ENCODE measurements at regions not wholly inside any gene's neighbourhood (a gene's known extent, or its start where the extent isn't known, plus 50 kb on each side); places are given as distances from the start of the nearest gene placed in this dataset.

DNA sequence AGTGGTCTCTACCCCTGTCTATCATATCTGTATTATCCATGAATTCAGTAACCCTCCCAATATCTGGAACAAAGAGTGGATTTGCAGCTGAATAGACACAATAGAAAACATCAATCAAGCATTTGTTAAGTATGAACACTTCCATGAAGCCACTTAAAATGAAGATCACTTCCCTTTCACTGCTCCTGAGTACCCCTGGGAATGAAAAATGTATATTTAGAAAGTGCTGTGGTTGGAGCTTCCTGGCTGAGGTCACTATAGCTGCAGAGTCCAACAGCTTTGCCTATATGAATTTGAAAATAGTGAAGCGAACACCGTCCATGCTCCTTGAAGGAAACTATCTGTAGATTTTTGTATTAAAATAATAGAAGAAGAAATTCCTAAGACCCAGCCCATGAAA lies 227.0 kb downstream of the DTHD1 start:
- DNase-seq (ENCODE audit: insufficient read length, low spot score): no peak
- TF ChIP-seq, protein P1, sequence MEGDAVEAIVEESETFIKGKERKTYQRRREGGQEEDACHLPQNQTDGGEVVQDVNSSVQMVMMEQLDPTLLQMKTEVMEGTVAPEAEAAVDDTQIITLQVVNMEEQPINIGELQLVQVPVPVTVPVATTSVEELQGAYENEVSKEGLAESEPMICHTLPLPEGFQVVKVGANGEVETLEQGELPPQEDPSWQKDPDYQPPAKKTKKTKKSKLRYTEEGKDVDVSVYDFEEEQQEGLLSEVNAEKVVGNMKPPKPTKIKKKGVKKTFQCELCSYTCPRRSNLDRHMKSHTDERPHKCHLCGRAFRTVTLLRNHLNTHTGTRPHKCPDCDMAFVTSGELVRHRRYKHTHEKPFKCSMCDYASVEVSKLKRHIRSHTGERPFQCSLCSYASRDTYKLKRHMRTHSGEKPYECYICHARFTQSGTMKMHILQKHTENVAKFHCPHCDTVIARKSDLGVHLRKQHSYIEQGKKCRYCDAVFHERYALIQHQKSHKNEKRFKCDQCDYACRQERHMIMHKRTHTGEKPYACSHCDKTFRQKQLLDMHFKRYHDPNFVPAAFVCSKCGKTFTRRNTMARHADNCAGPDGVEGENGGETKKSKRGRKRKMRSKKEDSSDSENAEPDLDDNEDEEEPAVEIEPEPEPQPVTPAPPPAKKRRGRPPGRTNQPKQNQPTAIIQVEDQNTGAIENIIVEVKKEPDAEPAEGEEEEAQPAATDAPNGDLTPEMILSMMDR (IDR thresholded peaks at IDR 0.05; ENCODE audit: insufficient read depth, missing control alignments): no peak

DNA sequence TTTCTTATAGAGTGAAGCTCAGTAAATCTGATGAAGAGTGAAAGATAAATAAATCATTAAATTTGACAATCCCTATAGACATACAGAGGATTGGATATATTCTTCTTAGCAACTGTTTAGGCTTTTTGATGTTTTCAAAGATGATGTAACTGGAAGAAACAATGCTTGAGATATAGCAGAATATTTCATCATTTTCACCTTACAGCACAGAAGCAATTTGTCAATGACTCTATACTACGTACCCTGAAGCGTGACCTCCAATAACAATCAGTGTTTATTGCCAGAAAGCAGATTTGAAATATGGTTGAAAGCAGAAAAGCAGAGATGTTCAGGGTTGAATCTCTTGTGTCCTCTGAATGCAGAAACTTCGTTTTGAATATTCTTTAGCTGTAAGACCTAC lies 228.4 kb downstream of the DTHD1 start:
- TF ChIP-seq, protein P1 (IDR thresholded peaks at IDR 0.05; ENCODE audit: insufficient read depth, missing control alignments): no peak
- DNase-seq (ENCODE audit: insufficient read length, low spot score) (no peak), FAIRE-seq (no peak)

More for the DNA sequence above, 227.0 kb downstream of the DTHD1 start:
- FAIRE-seq: no peak

DNA sequence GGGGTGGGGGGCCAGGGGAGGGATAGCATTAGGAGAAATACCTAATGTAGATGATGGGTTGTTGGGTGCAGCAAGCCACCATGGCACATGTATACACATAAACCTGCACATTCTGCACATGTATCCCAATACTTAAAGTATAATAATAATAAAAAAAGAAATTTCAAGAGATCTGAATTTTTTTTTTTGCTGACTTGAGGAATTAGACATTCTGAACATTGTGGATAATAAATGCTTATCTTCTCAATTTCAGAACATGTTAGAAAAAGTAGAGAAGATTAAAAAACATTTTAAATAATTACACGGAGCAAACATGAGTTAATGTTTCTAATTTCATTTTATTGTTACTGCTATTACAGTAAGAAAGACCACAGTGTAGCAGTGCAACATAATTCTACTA lies 230.4 kb downstream of the DTHD1 start:
- no peak for DNase-seq (ENCODE audit: insufficient read length, low spot score)
- FAIRE-seq: no peak
- TF ChIP-seq, protein P1 (IDR thresholded peaks at IDR 0.05; ENCODE audit: insufficient read depth, missing control alignments): no peak

DNA sequence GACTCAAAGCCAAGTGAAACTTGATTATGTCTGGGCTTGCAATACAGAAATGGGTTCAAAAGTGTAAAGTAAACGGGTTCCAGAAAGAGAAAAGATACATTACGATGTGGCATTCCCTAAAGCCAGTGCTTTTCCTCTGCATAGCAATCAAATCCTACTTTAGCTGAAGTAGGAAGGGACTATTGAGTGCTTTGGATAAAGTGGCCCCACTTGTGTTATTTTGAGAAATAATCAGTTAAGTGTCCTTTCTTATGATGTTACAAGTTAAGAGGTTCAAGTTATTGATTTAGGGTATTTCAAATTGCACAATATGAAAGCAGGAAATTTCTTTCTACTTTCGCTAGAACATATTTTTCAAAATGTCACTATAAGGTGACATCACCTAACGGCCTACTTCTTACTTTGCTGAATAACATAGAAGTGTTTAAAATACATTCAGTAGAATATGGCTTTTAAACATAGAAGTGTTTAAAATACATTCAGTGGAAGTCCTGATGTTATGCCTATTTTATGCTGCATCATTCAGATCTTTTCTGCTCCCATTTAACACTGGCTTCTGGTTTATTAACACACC lies 235.2 kb downstream of the DTHD1 start:
- no peak for FAIRE-seq

DNA sequence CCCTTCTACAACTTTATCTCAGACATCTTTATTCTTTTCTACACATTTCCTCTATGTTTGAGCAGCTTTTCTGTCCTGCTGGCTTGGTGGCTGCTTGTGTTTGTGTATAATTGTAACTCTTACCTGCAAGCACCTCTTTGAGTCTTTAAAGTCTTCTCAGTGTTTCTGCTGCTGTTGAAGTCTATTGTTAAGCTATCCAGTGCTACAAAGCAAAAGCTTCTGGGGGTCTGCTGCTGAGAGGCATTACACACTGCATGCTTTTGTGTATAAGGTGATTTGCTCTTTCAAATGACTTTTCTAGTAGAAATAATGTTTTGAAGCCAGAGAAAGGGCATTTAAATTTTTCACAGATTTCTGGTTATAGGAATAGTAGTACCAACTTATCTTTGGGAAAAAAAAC lies 241.8 kb downstream of the DTHD1 start:
- TF ChIP-seq, protein P1 (IDR thresholded peaks at IDR 0.05; ENCODE audit: insufficient read depth, missing control alignments): no peak
- no peak for DNase-seq (ENCODE audit: insufficient read length, low spot score)
- no peak for FAIRE-seq

More for the DNA sequence above, 235.2 kb downstream of the DTHD1 start:
- TF ChIP-seq, protein P1 (IDR thresholded peaks at IDR 0.05; ENCODE audit: insufficient read depth, missing control alignments): no peak
- DNase-seq (ENCODE audit: insufficient read length, low spot score): no peak

DNA sequence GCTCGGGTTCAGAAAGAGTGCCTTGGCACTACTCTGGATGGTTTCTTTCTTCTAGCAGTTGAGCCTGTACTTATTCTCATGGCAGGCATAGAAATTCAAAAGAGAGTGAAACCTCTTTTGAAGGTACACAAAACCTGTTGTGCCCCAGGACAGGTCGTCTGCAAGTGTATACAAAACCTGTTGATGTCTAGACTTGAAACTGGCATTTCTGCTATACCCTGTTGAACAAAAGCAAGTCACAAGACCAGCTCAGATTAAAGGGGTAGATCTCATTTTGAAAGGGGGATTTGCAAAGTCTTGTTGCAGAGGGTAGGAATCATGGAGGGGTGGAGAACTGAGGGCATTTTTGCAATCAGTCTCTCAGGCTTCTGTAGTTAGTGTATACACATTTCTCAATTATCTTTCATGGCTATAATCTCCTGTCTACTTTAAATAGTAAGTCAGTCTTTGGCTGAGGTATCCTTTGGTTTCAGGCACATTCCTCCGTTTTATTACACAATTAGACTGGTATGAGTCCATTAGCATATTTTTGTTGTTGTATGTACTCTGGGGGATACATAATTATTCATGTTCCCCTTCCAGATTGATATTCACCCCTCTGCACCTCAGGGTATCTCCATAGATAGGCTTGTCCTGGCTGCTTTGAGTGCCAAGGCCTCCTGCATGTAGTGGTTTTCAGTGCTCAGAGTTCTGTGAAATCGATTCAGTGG lies 251.4 kb downstream of the DTHD1 start:
- TF ChIP-seq, protein P1 (IDR thresholded peaks at IDR 0.05; ENCODE audit: insufficient read depth, missing control alignments): no peak
- FAIRE-seq (no peak), DNase-seq (ENCODE audit: insufficient read length, low spot score) (no peak)

DNA sequence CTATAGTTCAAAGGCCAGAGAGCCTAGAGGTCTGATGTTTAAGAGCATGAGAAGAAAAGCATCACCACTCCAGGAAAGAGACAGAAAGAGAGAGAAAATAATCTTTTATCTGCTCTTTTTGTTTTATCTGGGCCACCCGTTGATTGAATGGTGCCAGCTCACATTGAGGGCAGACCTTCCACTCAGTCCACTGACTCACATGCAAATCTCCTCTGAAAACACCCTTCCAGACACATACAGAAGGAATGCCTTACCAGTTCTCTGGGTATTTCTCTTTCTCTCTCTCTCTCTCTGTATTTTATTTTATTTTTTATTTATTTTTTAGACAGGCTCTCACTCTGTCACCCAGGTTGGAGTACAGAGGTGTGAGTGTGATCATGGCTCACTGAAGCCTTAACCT lies 252.5 kb downstream of the DTHD1 start:
- TF ChIP-seq, protein P1 (IDR thresholded peaks at IDR 0.05; ENCODE audit: insufficient read depth, missing control alignments): no peak
- FAIRE-seq (no peak), DNase-seq (ENCODE audit: insufficient read length, low spot score) (no peak)

All from D721Med (cell line).